ENCODE measurements at regions not wholly inside any gene's neighbourhood (a gene's known extent, or its start where the extent isn't known, plus 50 kb on each side); places are given as distances from the start of the nearest gene placed in this dataset.

- FAIRE-seq = no peak
- TF ChIP-seq POLR2A (IDR thresholded peaks at IDR 0.05; ENCODE audit: low read depth, low read length) = no peak
- TF ChIP-seq FOS (IDR thresholded peaks at IDR 0.05; ENCODE audit: borderline replicate concordance, insufficient read depth, low read length) = no peak
- TF ChIP-seq EZH2 (IDR thresholded peaks at IDR 0.05; ENCODE audit: borderline replicate concordance, low read depth, low read length, severe bottlenecking) = no peak
- TF ChIP-seq MYC (IDR thresholded peaks at IDR 0.05; ENCODE audit: low read depth, low read length) = no peak
- TF ChIP-seq GATA2 (IDR thresholded peaks at IDR 0.05; ENCODE audit: insufficient read depth, insufficient read length, low read depth, low read length) = no peak
- no peak for TF ChIP-seq JUN (IDR thresholded peaks at IDR 0.05; ENCODE audit: borderline replicate concordance, insufficient read depth, insufficient read length, low read depth)
- TF ChIP-seq POLR2AphosphoS5 (IDR thresholded peaks at IDR 0.05; ENCODE audit: insufficient read depth, low read depth, low read length) = no peak
- TF ChIP-seq CTCF (IDR thresholded peaks at IDR 0.05; ENCODE audit: extremely low read depth in 1 of 2, insufficient read depth in 1 of 2, low read depth in 1 of 2, low read length in 2 of 2) = no peak
- TF ChIP-seq MAX (IDR thresholded peaks at IDR 0.05; ENCODE audit: insufficient read depth, insufficient read length) = no peak
- no peak for DNase-seq (ENCODE audit: low read depth, low spot score)
- POLR2A ChIA-PET = no interaction called here
- CTCF ChIA-PET = no interaction called here
- Histone ChIP-seq H3K9me1 (replicated peaks; ENCODE audit: control insufficient read depth, extremely low read depth, insufficient read depth, low read length) (no peaks in the 10 kb centered on the region), H3K36me3 (ENCODE audit: control insufficient read depth in 2 of 2, extremely low read depth in 1 of 2, insufficient read depth in 2 of 2, low read length in 2 of 2) (no peaks in the 10 kb centered on the region), H3K4me3 (replicated peaks in 1 of 3; ENCODE audit: insufficient read depth in 1 of 3, low read depth in 1 of 3, low read length in 3 of 3) (no peak overlapping the region), H4K20me1 (replicated peaks; ENCODE audit: control insufficient read depth, extremely low read depth, insufficient read depth, low read length) (no peaks in the 10 kb centered on the region), H3K4me2 (ENCODE audit: insufficient read depth, low read length) (no peak overlapping the region), H3K9me3 (replicated peaks; ENCODE audit: control insufficient read depth, insufficient read depth, low read length) (no peaks in the 10 kb centered on the region), H2AFZ (ENCODE audit: low read depth, low read length) (no peak overlapping the region), H3K9ac (replicated peaks; ENCODE audit: extremely low read depth, insufficient read depth, low read length) (no peak overlapping the region), H3K27me3 (ENCODE audit: control insufficient read depth in 2 of 2, insufficient read depth in 2 of 2, low read length in 2 of 2) (no peaks in the 10 kb centered on the region), H3K79me2 (ENCODE audit: control insufficient read depth, insufficient read depth, low read length) (no peaks in the 10 kb centered on the region), H3K4me1 (ENCODE audit: control insufficient read depth, extremely low read depth, insufficient read depth, low read length) (no peaks in the 10 kb centered on the region), H3K27ac (ENCODE audit: insufficient read depth, low read depth, low read length) (no peak overlapping the region)
- no TSS peak for BruUV-seq (replicated peaks)
- dilution Hi-C loops (cut with MboI; ENCODE audit: extremely low pct_ligation_motif_present, low sequenced_read_pairs) (no loop called here), intact Hi-C loops (cut with micrococcal nuclease) (no loop called here)
Measured at GRCh38 chr2:155867564-155867963, 465.0 kb downstream of the NR4A2 start.
